Left lung (tissue), 4 donors: ENCODE measurements at regions not wholly inside any gene's neighbourhood (a gene's known extent, or its start where the extent isn't known, plus 50 kb on each side); places are given as distances from the start of the nearest gene placed in this dataset.

Experiments used
- ATAC-seq: fragments of 200-7000 bp; cut with Tn5 transposase; one replicate; pipeline ENCODE4 v1.9.1; 2020; ENCODE audit warnings: moderate library complexity
- DNase-seq, 4 donors: peaks; one replicate each; pipeline ENCODE4 v3.0.0-alpha.2; 2013 to 2020
- H3K27ac ChIP-seq, 2 donors: fragments of 200-600 bp; sonication (generic) in 1 of 2; one replicate each; pipeline versions ENCODE4 v1.5.0 to v1.8.0; 2020 to 2021
- H3K27me3 ChIP-seq, 2 donors: fragments of 200-600 bp; sonication (generic) in 1 of 2; one replicate each; pipeline versions ENCODE4 v1.5.0 to v1.8.0; 2020 to 2021
- H3K36me3 ChIP-seq, 2 donors: fragments of 200-600 bp; sonication (generic) in 1 of 2; one replicate each; pipeline versions ENCODE4 v1.5.0 to v1.8.0; 2020 to 2021
- H3K4me1 ChIP-seq, 2 donors: fragments of 200-600 bp; one replicate each; pipeline ENCODE4 v1.8.0; 2021
- H3K4me3 ChIP-seq, 2 donors: fragments of 200-600 bp; sonication (generic) in 1 of 2; one replicate each; pipeline versions ENCODE4 v1.5.0 to v1.8.0; 2020 to 2021; ENCODE audit warnings: mild to moderate bottlenecking in 1 of 2
- H3K9me3 ChIP-seq, 2 donors: fragments of 200-600 bp; sonication (generic) in 1 of 2; one replicate each; pipeline versions ENCODE4 v1.5.0 to v1.8.0; 2020 to 2021
- intact Hi-C, 2 donors: fragments of 100-400 bp; cut with DNase I; formaldehyde crosslinking; loops; one replicate each; pipeline versions ENCODE4 v1.11.2 to v1.14.2; 2022
- TF ChIP-seq, protein P1 (sequence below), 2 donors: fragments of 200-600 bp; sonication (generic) in 1 of 2; IDR thresholded peaks; one replicate each; pipeline versions ENCODE4 v1.5.0 to v1.8.0; 2021; ENCODE audit warnings: antibody characterized with exemption in 2 of 2
- donor health status: DM: no; HTN: yes; CAD: no.
- donor health status: DM: no; HTN: no; CAD: no.

DNA sequence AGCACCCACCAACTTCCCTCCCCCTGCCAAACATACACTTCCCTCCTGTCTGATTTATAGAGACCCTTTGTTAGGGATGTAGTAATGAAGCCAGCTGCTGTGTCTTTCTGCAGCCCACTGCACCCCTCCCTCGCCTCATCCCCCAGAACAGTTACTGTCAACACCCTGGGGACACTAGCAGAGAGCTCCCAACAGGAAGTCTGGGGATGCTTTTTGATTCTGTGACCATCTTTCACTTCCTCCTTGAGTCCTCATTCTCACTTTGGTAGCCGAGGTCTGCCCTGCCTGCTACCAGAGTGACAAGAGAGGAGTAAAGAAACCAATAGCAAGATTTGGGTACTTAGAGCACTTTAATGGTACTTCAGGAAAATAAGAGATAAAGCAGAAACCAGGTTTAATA is 201.6 kb downstream of the SATB1 start:
- TF ChIP-seq, protein P1, sequence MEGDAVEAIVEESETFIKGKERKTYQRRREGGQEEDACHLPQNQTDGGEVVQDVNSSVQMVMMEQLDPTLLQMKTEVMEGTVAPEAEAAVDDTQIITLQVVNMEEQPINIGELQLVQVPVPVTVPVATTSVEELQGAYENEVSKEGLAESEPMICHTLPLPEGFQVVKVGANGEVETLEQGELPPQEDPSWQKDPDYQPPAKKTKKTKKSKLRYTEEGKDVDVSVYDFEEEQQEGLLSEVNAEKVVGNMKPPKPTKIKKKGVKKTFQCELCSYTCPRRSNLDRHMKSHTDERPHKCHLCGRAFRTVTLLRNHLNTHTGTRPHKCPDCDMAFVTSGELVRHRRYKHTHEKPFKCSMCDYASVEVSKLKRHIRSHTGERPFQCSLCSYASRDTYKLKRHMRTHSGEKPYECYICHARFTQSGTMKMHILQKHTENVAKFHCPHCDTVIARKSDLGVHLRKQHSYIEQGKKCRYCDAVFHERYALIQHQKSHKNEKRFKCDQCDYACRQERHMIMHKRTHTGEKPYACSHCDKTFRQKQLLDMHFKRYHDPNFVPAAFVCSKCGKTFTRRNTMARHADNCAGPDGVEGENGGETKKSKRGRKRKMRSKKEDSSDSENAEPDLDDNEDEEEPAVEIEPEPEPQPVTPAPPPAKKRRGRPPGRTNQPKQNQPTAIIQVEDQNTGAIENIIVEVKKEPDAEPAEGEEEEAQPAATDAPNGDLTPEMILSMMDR (IDR thresholded peaks at IDR 0.05) = no peak
- no peak for DNase-seq
- Histone ChIP-seq H3K27me3 (no peaks in the 10 kb centered on the region), H3K27ac (no peak overlapping the region), H3K4me3 (no peak overlapping the region), H3K9me3 (no peaks in the 10 kb centered on the region), H3K4me1 (no peaks in the 10 kb centered on the region), H3K36me3 (no peaks in the 10 kb centered on the region)
- intact Hi-C loops = no loop called here
- no peak for ATAC-seq

- ATAC-seq = no peak
- no peak for DNase-seq
Measured at GRCh38 chr3:18222686-18223085, 202.5 kb downstream of the SATB1 start.

GRCh38 chr3:18217507-18218174 is 207.5 kb downstream of the SATB1 start:
- Histone ChIP-seq H3K27me3 (no peaks in the 10 kb centered on the region), H3K27ac (no peak overlapping the region), H3K9me3 (no peaks in the 10 kb centered on the region), H3K36me3 (no peaks in the 10 kb centered on the region), H3K4me1 (no peaks in the 10 kb centered on the region), H3K4me3 (no peak overlapping the region)
- intact Hi-C loops = no loop called here
- TF ChIP-seq, protein P1 (IDR thresholded peaks at IDR 0.05) = no peak
- no peak for ATAC-seq
- peak in 2 of 4 donors; percentile 1 to 6 for DNase-seq

More at GRCh38 chr3:18222686-18223085, 202.5 kb downstream of the SATB1 start:
- H3K27ac ChIP-seq = no peak overlapping the region
- H3K4me3 ChIP-seq = no peak overlapping the region
- no peaks in the 10 kb centered on the region for H3K27me3 ChIP-seq
- no peaks in the 10 kb centered on the region for H3K36me3 ChIP-seq
- TF ChIP-seq, protein P1 (IDR thresholded peaks at IDR 0.05) = no peak
- intact Hi-C loops = no loop called here
- no peaks in the 10 kb centered on the region for H3K4me1 ChIP-seq
- no peaks in the 10 kb centered on the region for H3K9me3 ChIP-seq

DNA sequence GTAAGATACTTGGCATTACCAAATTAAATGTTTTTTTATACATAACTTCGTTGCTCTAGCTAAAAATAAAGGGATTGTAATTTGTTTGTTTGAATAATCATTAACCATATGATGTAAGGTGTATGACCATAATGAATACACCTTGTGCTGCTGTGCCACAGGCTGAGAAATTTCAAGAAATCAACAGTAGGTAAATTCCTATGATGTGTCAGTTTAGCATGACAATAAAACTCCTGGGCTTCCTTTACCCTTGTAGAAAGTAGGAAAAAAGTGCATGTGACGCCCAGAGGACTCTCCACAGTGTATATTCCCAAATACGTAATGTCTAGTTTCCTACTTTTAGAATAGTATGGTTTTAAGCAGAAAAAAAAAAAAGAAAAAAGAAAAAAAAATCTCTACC is 208.1 kb downstream of the SATB1 start:
- H3K4me1 ChIP-seq = no peaks in the 10 kb centered on the region
- intact Hi-C loops = no loop called here
- no peak overlapping the region for H3K27ac ChIP-seq
- TF ChIP-seq, protein P1 (IDR thresholded peaks at IDR 0.05) = no peak
- no peaks in the 10 kb centered on the region for H3K27me3 ChIP-seq
- DNase-seq = no peak
- H3K4me3 ChIP-seq = no peak overlapping the region
- no peaks in the 10 kb centered on the region for H3K9me3 ChIP-seq
- no peaks in the 10 kb centered on the region for H3K36me3 ChIP-seq
- ATAC-seq = no peak

- H3K9me3 ChIP-seq = no peaks in the 10 kb centered on the region
- TF ChIP-seq, protein P1 (IDR thresholded peaks at IDR 0.05) = no peak
- H3K36me3 ChIP-seq = no peaks in the 10 kb centered on the region
- no peaks in the 10 kb centered on the region for H3K4me1 ChIP-seq
- no peak overlapping the region for H3K27ac ChIP-seq
- no peaks in the 10 kb centered on the region for H3K27me3 ChIP-seq
- H3K4me3 ChIP-seq = no peak overlapping the region
- no peak for DNase-seq
- no peak for ATAC-seq
- intact Hi-C loops = no loop called here
Measured at GRCh38 chr3:18215639-18216038, 209.5 kb downstream of the SATB1 start.
